Pancreas (tissue), 10 donors: ENCODE measurements at regions not wholly inside any gene's neighbourhood (a gene's known extent, or its start where the extent isn't known, plus 50 kb on each side); places are given as distances from the start of the nearest gene placed in this dataset.

Experiments
- ATAC-seq, 4 donors: fragments of 200-7000 bp; cut with Tn5 transposase; one replicate each; pipeline versions ENCODE4 v1.8.0 to v1.9.1; 2020; ENCODE audit warnings: mild to moderate bottlenecking in 4 of 4, moderate library complexity in 4 of 4
- DNase-seq, 6 donors: peaks; one replicate each; pipeline ENCODE4 v3.0.0-alpha.2; 2020
- FAIRE-seq: peaks from 2 replicates; lab custom pipeline; 2012; peaks lifted over from hg19 to GRCh38; lab: Jason Lieb, UNC
- H3K27ac ChIP-seq, 4 donors: fragments of 200-600 bp; sonication (generic); 1 replicate in 3 of 4; 2 replicates in 1 of 4; pipeline versions ENCODE4 v1.5.0 to v1.8.0; 2020
- H3K27me3 ChIP-seq, 4 donors: fragments of 200-600 bp; one replicate each; pipeline ENCODE4 v1.8.0; 2021
- H3K36me3 ChIP-seq, 3 donors: fragments of 200-600 bp; sonication (generic) in 1 of 3; one replicate each; pipeline versions ENCODE4 v1.5.0 to v1.8.0; 2020 to 2021
- H3K4me1 ChIP-seq, 3 donors: fragments of 200-600 bp; one replicate each; pipeline ENCODE4 v1.8.0; 2021
- H3K4me3 ChIP-seq, 4 donors: fragments of 200-600 bp; sonication (generic) in 2 of 4; one replicate each; pipeline versions ENCODE4 v1.5.0 to v1.8.0; 2020 to 2021
- H3K9me3 ChIP-seq, 4 donors: fragments of 200-600 bp; one replicate each; pipeline ENCODE4 v1.8.0; 2021
- CTCF ChIP-seq, 4 donors: fragments of 200-600 bp; sonication (generic) in 3 of 4; IDR thresholded peaks; one replicate each; pipeline versions ENCODE4 v1.5.0 to v1.8.0; 2021; ENCODE audit warnings: antibody characterized with exemption in 4 of 4
- WGBS, 2 donors: extraction: QIAGEN DNeasy Blood & Tissue Kit; methylation state at CpG; one replicate each; pipeline ENCODE4 v1.1.7; 2013; 5-methylcytosine and 5-hydroxymethylcytosine counted together
- intact Hi-C, 3 donors: fragments of 100-400 bp; cut with DNase I; formaldehyde crosslinking; loops; one replicate each; pipeline versions ENCODE4 v1.11.1 to v1.14.2; 2022
- donor health status: healthy with polysubstance abuse.
- donor health status: DM: no; HTN: no; CAD: no; lungs with moderate emphysema.
- donor health status: DM: no; HTN: no; CAD: no.
- donor health status: control.
- donor health status: control.
- donor health status: Bipolar disorder and iron deficiency.
- donor health status: DM: yes; HTN: yes; CAD: no.
- donor health status: DM: no; HTN: no; CAD: no.
- donor health status: DM: no; HTN: no; CAD: no.
- donor health status: DM: yes; HTN: yes; CAD: no.

DNA sequence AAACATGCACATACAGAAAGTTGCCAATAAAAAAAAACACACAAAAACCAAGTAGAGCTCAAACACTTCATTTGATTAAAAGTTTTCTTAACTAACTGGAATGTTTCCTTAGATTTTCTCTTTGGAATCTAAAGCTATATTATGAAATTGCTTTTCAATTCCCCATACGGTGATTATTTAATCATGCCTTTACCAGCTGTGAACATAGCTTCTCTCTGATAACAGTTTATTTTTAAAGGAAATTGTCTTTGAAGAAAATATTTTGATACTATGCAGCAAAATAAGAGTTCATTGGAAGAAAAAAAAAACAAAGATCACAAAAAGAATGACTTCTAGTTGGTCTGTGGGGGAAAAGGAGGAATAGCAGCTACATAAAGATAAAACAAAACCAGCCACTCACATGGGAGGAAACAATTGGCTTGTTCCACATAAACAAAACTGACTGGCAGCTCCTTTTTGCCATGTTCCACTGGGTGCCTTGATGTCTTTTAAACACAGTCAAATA lies 71.4 kb downstream of the BMP4 start:
- Histone ChIP-seq H3K9me3 (no peaks in the 10 kb centered on the region), H3K27me3 (no peaks in the 10 kb centered on the region), H3K27ac (no peak overlapping the region), H3K4me1 (peaks cover 0 to 4% (median 0%) of the 10 kb centered on the region in 3 donors), H3K4me3 (no peak overlapping the region), H3K36me3 (no peaks in the 10 kb centered on the region)
- 41 to 52% methylated on average over 1 of the region's 1 CpG for WGBS, 2 donors
- FAIRE-seq: no peak
- no peak for TF ChIP-seq CTCF (IDR thresholded peaks at IDR 0.05)
- ATAC-seq: no peak
- intact Hi-C loops: no loop called here
- DNase-seq: no peak

DNA sequence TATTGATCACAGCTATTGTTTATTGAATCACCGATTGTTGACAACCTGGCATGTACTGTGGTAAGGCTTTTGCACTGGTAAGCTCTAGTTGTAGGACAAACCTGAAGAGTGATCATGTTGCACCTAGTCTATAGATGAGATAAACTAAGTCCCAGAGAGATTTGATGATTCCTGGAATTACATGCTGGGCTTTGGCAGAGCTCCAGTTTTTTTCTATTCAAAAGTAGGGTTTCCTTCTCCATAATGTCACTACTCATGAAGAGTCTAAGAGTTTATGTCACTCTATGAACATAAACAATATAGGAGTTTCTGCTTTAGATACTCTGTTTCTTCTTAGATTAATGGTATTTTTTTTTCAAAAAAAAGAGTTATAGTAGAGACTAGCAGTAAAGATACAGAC lies 72.0 kb downstream of the BMP4 start:
- Histone ChIP-seq H3K27me3 (no peaks in the 10 kb centered on the region), H3K9me3 (no peaks in the 10 kb centered on the region), H3K27ac (no peak overlapping the region), H3K4me3 (no peak overlapping the region), H3K4me1 (peaks cover 0 to 4% (median 0%) of the 10 kb centered on the region in 3 donors), H3K36me3 (no peaks in the 10 kb centered on the region)
- WGBS, 2 donors: 58 to 66% methylated on average over 1 of the region's 1 CpG
- DNase-seq (no peak), ATAC-seq (no peak), FAIRE-seq (no peak)
- no peak for TF ChIP-seq CTCF (IDR thresholded peaks at IDR 0.05)
- intact Hi-C loops: no loop called here

DNA sequence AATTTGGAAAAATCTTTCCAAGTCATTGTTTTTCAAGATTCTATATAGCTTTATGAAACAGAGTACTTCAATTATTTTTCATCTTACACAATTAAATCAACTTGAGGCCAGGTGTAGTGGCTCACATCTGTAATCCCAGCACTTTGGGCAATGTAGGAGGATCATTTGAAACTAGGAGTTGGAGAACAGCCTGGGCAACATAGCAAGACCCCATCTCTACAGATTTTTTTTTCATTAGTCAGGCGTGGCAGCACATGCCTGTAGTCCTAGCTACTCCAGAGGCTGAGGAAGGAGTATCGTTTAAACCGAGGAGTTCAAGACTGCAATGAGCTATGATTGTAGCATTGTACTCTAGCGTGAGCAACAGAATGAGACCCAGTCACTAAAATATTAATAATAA lies 72.9 kb downstream of the BMP4 start:
- ATAC-seq (no peak), FAIRE-seq (no peak), DNase-seq (no peak)
- Histone ChIP-seq H3K27me3 (no peaks in the 10 kb centered on the region), H3K27ac (no peak overlapping the region), H3K4me1 (peaks cover 0 to 2% (median 0%) of the 10 kb centered on the region in 3 donors), H3K36me3 (no peaks in the 10 kb centered on the region), H3K9me3 (no peaks in the 10 kb centered on the region), H3K4me3 (no peak overlapping the region)
- intact Hi-C loops: no loop called here
- WGBS, 2 donors: 90 to 94% methylated on average over 4 of the region's 4 CpGs
- TF ChIP-seq CTCF (IDR thresholded peaks at IDR 0.05): no peak

DNA sequence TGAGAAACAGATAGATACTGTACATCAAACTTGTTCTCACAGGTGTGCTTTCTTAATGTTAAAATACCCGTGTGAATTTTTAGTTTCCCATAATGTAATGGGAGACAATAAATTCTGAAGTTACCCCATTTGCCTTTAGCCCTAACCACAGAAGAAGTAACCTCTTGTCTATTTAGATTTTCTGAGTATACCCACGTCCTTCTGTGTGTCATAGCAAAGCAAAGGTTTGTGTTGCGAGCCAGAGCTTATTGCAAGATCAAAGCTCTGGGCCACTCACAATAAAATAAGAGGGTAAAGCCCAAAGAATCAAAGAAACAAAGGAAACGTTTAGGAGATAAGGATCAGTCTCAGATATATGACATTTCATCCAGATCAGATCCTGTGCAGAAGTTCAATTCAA lies 73.9 kb downstream of the BMP4 start:
- DNase-seq: no peak
- Histone ChIP-seq H3K9me3 (no peaks in the 10 kb centered on the region), H3K36me3 (no peaks in the 10 kb centered on the region), H3K4me1 (no peaks in the 10 kb centered on the region), H3K27me3 (no peaks in the 10 kb centered on the region), H3K27ac (no peak overlapping the region), H3K4me3 (no peak overlapping the region)
- no peak for FAIRE-seq
- TF ChIP-seq CTCF (IDR thresholded peaks at IDR 0.05): no peak
- ATAC-seq: no peak
- intact Hi-C loops: no loop called here
- WGBS, 2 donors: 49 to 61% methylated on average over 4 of the region's 4 CpGs

DNA sequence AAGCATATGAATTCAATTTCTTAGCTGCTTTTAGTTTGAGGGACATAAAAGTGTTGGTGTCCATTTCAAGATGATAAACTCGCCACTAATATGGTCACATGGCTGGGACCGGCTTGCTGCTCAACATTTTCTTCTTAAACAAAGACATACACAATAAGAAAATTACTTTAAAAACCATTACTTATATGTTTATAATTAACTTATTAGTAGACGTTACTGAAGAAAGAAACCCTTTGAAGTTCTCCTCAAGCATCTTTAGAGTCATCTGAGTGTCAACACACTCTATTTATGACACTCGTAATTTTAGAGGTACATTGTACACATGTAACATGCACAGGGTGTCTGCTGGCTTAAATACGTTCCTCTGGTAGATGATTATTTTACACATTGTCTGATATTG lies 74.7 kb downstream of the BMP4 start:
- TF ChIP-seq CTCF (IDR thresholded peaks at IDR 0.05): no peak
- Histone ChIP-seq H3K27me3 (no peaks in the 10 kb centered on the region), H3K27ac (no peak overlapping the region), H3K4me1 (no peaks in the 10 kb centered on the region), H3K9me3 (no peaks in the 10 kb centered on the region), H3K4me3 (no peak overlapping the region), H3K36me3 (no peaks in the 10 kb centered on the region)
- ATAC-seq (no peak), DNase-seq (no peak), FAIRE-seq (no peak)
- intact Hi-C loops: no loop called here
- 47 to 56% methylated on average over 5 of the region's 5 CpGs for WGBS, 2 donors
